ENCODE measurements at regions not wholly inside any gene's neighbourhood (a gene's known extent, or its start where the extent isn't known, plus 50 kb on each side); places are given as distances from the start of the nearest gene placed in this dataset.

DNA sequence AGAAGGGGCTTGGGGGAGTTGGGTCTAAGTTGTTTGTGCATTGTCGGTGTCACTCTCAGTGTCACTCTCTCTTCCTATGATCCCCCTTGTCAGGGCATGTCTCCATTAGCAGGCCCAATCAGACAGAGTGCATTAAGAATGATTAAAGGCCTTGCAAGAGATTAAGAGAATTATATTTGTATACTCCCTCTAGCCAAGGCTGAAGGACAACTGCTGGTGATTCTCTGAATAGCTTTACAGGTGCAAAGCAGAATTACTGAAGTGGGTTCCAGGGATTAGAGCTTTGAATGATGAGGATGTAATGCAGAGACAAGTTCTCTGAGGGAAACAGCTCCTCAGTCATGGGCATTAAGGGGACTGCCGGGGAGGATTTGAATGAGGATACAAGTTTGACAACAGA is 104.8 kb upstream of the LGALSL start:
- Histone ChIP-seq H2AFZ (ENCODE audit: low read length) (no peak overlapping the region), H3K4me2 (ENCODE audit: low read depth, low read length) (no peak overlapping the region)

DNA sequence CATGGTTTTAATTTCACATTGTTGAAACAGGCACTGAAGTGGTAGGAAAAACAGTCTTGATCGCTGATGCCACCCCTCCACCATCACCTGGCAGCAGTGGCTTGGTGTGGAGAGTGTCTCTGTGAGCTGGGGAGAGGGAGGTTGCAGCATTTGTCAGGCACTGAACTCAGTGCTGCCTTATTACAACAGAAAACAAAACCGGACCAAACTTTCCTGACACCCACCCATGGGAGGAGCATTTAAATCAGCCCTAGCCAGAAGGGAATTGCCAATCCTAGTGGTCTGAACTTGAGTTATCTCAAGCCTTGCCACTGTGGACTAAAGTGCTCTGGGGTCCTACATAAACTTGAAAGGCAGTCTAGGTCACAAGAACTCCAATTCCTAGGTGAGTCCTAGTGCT is 103.0 kb upstream of the LGALSL start:
- H3K9me2 ChIP-seq (replicated peaks; ENCODE audit: insufficient read depth, low read length): no peaks in the 10 kb centered on the region
- no peaks in the 10 kb centered on the region for H3K36me3 ChIP-seq (replicated peaks; ENCODE audit: insufficient read depth, low read length)
- no peaks in the 10 kb centered on the region for H3K9me3 ChIP-seq (replicated peaks; ENCODE audit: insufficient read depth, low read length)
- H3K4me1 ChIP-seq (ENCODE audit: low read length): no peaks in the 10 kb centered on the region
- H3K4me2 ChIP-seq (ENCODE audit: low read depth, low read length): no peak overlapping the region
- no peak overlapping the region for H3K9ac ChIP-seq (ENCODE audit: low read length)
- no peaks in the 10 kb centered on the region for H3K27me3 ChIP-seq (replicated peaks; ENCODE audit: insufficient read depth, low read length)
- no peaks in the 10 kb centered on the region for H3F3A ChIP-seq (ENCODE audit: insufficient read depth, low read length)
- no peak for DNase-seq
- H3K4me3 ChIP-seq (ENCODE audit: low read length): no peak overlapping the region
- no peak overlapping the region for H3K27ac ChIP-seq (ENCODE audit: low read length)
- H3K79me2 ChIP-seq (ENCODE audit: low read length): no peaks in the 10 kb centered on the region
- TF ChIP-seq, protein P1, sequence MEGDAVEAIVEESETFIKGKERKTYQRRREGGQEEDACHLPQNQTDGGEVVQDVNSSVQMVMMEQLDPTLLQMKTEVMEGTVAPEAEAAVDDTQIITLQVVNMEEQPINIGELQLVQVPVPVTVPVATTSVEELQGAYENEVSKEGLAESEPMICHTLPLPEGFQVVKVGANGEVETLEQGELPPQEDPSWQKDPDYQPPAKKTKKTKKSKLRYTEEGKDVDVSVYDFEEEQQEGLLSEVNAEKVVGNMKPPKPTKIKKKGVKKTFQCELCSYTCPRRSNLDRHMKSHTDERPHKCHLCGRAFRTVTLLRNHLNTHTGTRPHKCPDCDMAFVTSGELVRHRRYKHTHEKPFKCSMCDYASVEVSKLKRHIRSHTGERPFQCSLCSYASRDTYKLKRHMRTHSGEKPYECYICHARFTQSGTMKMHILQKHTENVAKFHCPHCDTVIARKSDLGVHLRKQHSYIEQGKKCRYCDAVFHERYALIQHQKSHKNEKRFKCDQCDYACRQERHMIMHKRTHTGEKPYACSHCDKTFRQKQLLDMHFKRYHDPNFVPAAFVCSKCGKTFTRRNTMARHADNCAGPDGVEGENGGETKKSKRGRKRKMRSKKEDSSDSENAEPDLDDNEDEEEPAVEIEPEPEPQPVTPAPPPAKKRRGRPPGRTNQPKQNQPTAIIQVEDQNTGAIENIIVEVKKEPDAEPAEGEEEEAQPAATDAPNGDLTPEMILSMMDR (IDR thresholded peaks at IDR 0.05; ENCODE audit: low read length): no peak
- no peak for TF ChIP-seq EZH2 (optimal IDR thresholded peaks at IDR 0.05; ENCODE audit: low read depth, low read length)
- no peak for TF ChIP-seq EZH2phosphoT487 (IDR thresholded peaks at IDR 0.05; ENCODE audit: low read length)
- H4K20me1 ChIP-seq (ENCODE audit: insufficient read depth, low read length): no peaks in the 10 kb centered on the region
- no peak overlapping the region for H2AFZ ChIP-seq (ENCODE audit: low read length)

More for the DNA sequence above, 104.8 kb upstream of the LGALSL start:
- no peaks in the 10 kb centered on the region for H3K79me2 ChIP-seq (ENCODE audit: low read length)
- no peak for DNase-seq
- H3K27me3 ChIP-seq (replicated peaks; ENCODE audit: insufficient read depth, low read length): no peaks in the 10 kb centered on the region
- no peak overlapping the region for H3K9ac ChIP-seq (ENCODE audit: low read length)
- H3K4me3 ChIP-seq (ENCODE audit: low read length): no peak overlapping the region
- no peaks in the 10 kb centered on the region for H4K20me1 ChIP-seq (ENCODE audit: insufficient read depth, low read length)
- H3K9me2 ChIP-seq (replicated peaks; ENCODE audit: insufficient read depth, low read length): no peaks in the 10 kb centered on the region
- no peaks in the 10 kb centered on the region for H3K4me1 ChIP-seq (ENCODE audit: low read length)
- no peaks in the 10 kb centered on the region for H3K36me3 ChIP-seq (replicated peaks; ENCODE audit: insufficient read depth, low read length)
- no peaks in the 10 kb centered on the region for H3K9me3 ChIP-seq (replicated peaks; ENCODE audit: insufficient read depth, low read length)
- H3F3A ChIP-seq (ENCODE audit: insufficient read depth, low read length): no peaks in the 10 kb centered on the region
- no peak for TF ChIP-seq EZH2 (optimal IDR thresholded peaks at IDR 0.05; ENCODE audit: low read depth, low read length)
- TF ChIP-seq, protein P1 (IDR thresholded peaks at IDR 0.05; ENCODE audit: low read length): no peak
- TF ChIP-seq EZH2phosphoT487 (IDR thresholded peaks at IDR 0.05; ENCODE audit: low read length): no peak
- H3K27ac ChIP-seq (ENCODE audit: low read length): no peak overlapping the region

DNA sequence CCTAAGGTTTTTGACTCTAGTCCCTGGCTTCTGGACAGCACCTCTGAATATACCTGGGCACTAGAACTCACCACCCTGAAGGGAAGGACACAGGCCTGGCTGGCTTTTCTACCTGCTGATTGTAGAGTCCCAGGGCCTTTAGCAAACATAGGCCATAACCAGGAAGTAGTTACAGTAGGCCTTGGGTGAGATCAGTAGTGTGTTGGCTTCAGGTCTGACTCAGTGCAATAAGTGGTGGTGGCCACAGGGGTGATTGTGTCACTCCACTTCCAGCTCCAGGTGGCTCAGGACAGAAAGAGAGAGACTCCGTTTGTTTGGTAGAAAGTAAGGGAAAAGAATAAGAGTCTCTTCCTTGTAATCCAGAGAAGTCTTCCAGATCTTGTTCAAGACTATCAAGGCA is 101.7 kb upstream of the LGALSL start:
- TF ChIP-seq EZH2 (optimal IDR thresholded peaks at IDR 0.05; ENCODE audit: low read depth, low read length): no peak
- no peak for TF ChIP-seq EZH2phosphoT487 (IDR thresholded peaks at IDR 0.05; ENCODE audit: low read length)
- TF ChIP-seq, protein P1 (IDR thresholded peaks at IDR 0.05; ENCODE audit: low read length): no peak
- Histone ChIP-seq H3K27me3 (replicated peaks; ENCODE audit: insufficient read depth, low read length) (no peaks in the 10 kb centered on the region), H4K20me1 (ENCODE audit: insufficient read depth, low read length) (no peaks in the 10 kb centered on the region), H3K4me3 (ENCODE audit: low read length) (no peak overlapping the region), H3K79me2 (ENCODE audit: low read length) (no peaks in the 10 kb centered on the region), H3F3A (ENCODE audit: insufficient read depth, low read length) (no peaks in the 10 kb centered on the region), H3K9me3 (replicated peaks; ENCODE audit: insufficient read depth, low read length) (no peaks in the 10 kb centered on the region), H3K36me3 (replicated peaks; ENCODE audit: insufficient read depth, low read length) (no peaks in the 10 kb centered on the region), H3K27ac (ENCODE audit: low read length) (no peak overlapping the region), H3K9ac (ENCODE audit: low read length) (no peak overlapping the region), H3K4me2 (ENCODE audit: low read depth, low read length) (no peak overlapping the region), H2AFZ (ENCODE audit: low read length) (no peak overlapping the region), H3K4me1 (ENCODE audit: low read length) (no peaks in the 10 kb centered on the region), H3K9me2 (replicated peaks; ENCODE audit: insufficient read depth, low read length) (no peaks in the 10 kb centered on the region)
- no peak for DNase-seq
